ENCODE measurements at regions not wholly inside any gene's neighbourhood (a gene's known extent, or its start where the extent isn't known, plus 50 kb on each side); places are given as distances from the start of the nearest gene placed in this dataset.

GRCh38 chr9:2964470-2964869, 120.6 kb upstream of the PUM3 start:
- DNase-seq = no peak
- no peaks in the 10 kb centered on the region for H3K36me3 ChIP-seq
- no peaks in the 10 kb centered on the region for H3K27me3 ChIP-seq
- H3K4me3 ChIP-seq = no peak overlapping the region
- no peaks in the 10 kb centered on the region for H3K9me3 ChIP-seq

- DNase-seq = no peak
- Histone ChIP-seq H3K9me3 (no peaks in the 10 kb centered on the region), H3K27me3 (no peaks in the 10 kb centered on the region)
Observed at GRCh38 chr9:2963307-2963706, 119.4 kb upstream of the PUM3 start.

GRCh38 chr9:2962471-2963172, 118.7 kb upstream of the PUM3 start:
- Histone ChIP-seq H3K27me3 (no peaks in the 10 kb centered on the region), H3K9me3 (no peaks in the 10 kb centered on the region), H3K36me3 (no peaks in the 10 kb centered on the region), H3K4me3 (no peak overlapping the region)
- DNase-seq = no peak

More at GRCh38 chr9:2963307-2963706, 119.4 kb upstream of the PUM3 start:
- no peak overlapping the region for H3K4me3 ChIP-seq
- no peaks in the 10 kb centered on the region for H3K36me3 ChIP-seq

GRCh38 chr9:2958219-2958618, 114.3 kb upstream of the PUM3 start:
- Histone ChIP-seq H3K27me3 (no peaks in the 10 kb centered on the region; the same call in 1 of the 2 replicates), H3K9me3 (no peaks in the 10 kb centered on the region), H3K4me3 (no peak overlapping the region), H3K36me3 (no peaks in the 10 kb centered on the region)
- no peak for DNase-seq

GRCh38 chr9:2957656-2958200, 113.8 kb upstream of the PUM3 start:
- Histone ChIP-seq H3K36me3 (no peaks in the 10 kb centered on the region), H3K4me3 (no peak overlapping the region), H3K9me3 (no peaks in the 10 kb centered on the region), H3K27me3 (no peaks in the 10 kb centered on the region; the same call in 1 of the 2 replicates)
- DNase-seq = no peak

- DNase-seq = no peak
- Histone ChIP-seq H3K9me3 (no peaks in the 10 kb centered on the region), H3K27me3 (no peaks in the 10 kb centered on the region; the same call in 1 of the 2 replicates), H3K36me3 (no peaks in the 10 kb centered on the region), H3K4me3 (no peak overlapping the region)
Observed at GRCh38 chr9:2955575-2955974, 111.7 kb upstream of the PUM3 start.

GRCh38 chr9:2939368-2939767, 95.5 kb upstream of the PUM3 start:
- H3K4me3 ChIP-seq = no peak overlapping the region
- H3K36me3 ChIP-seq = no peaks in the 10 kb centered on the region
- no peaks in the 10 kb centered on the region for H3K9me3 ChIP-seq
- no peaks in the 10 kb centered on the region for H3K27me3 ChIP-seq
- no peak for DNase-seq

- H3K9me3 ChIP-seq = no peaks in the 10 kb centered on the region
- no peak for DNase-seq
- no peaks in the 10 kb centered on the region for H3K36me3 ChIP-seq
- no peak overlapping the region for H3K4me3 ChIP-seq
- no peaks in the 10 kb centered on the region for H3K27me3 ChIP-seq
Observed at GRCh38 chr9:2936221-2936620, 92.3 kb upstream of the PUM3 start.

- Histone ChIP-seq H3K27me3 (no peaks in the 10 kb centered on the region), H3K4me3 (no peak overlapping the region), H3K36me3 (no peaks in the 10 kb centered on the region), H3K9me3 (no peaks in the 10 kb centered on the region)
- no peak for DNase-seq
Observed at GRCh38 chr9:2934883-2935282, 91.0 kb upstream of the PUM3 start.

GRCh38 chr9:2934241-2934650, 90.4 kb upstream of the PUM3 start:
- H3K27me3 ChIP-seq = no peaks in the 10 kb centered on the region
- H3K36me3 ChIP-seq = no peaks in the 10 kb centered on the region
- H3K9me3 ChIP-seq = no peaks in the 10 kb centered on the region
- DNase-seq = no peak
- H3K4me3 ChIP-seq = no peak overlapping the region

GRCh38 chr9:2933165-2934095, 89.5 kb upstream of the PUM3 start:
- Histone ChIP-seq H3K36me3 (no peaks in the 10 kb centered on the region), H3K27me3 (no peaks in the 10 kb centered on the region), H3K9me3 (no peaks in the 10 kb centered on the region), H3K4me3 (no peak overlapping the region)
- no peak for DNase-seq

- H3K4me3 ChIP-seq = no peak overlapping the region
- H3K27me3 ChIP-seq = no peaks in the 10 kb centered on the region
- H3K9me3 ChIP-seq = no peaks in the 10 kb centered on the region
- no peaks in the 10 kb centered on the region for H3K36me3 ChIP-seq
- DNase-seq = no peak
Observed at GRCh38 chr9:2928411-2928810, 84.5 kb upstream of the PUM3 start.

- no peaks in the 10 kb centered on the region for H3K36me3 ChIP-seq
- no peaks in the 10 kb centered on the region for H3K27me3 ChIP-seq
- DNase-seq = no peak
- no peaks in the 10 kb centered on the region for H3K9me3 ChIP-seq
- no peak overlapping the region for H3K4me3 ChIP-seq
Observed at GRCh38 chr9:2925016-2925415, 81.1 kb upstream of the PUM3 start.

- Histone ChIP-seq H3K27me3 (no peaks in the 10 kb centered on the region), H3K9me3 (no peaks in the 10 kb centered on the region), H3K4me3 (no peak overlapping the region), H3K36me3 (no peaks in the 10 kb centered on the region)
- no peak for DNase-seq
Observed at GRCh38 chr9:2924380-2924768, 80.5 kb upstream of the PUM3 start.

GRCh38 chr9:2923766-2924379, 80.0 kb upstream of the PUM3 start:
- H3K27me3 ChIP-seq = no peaks in the 10 kb centered on the region
- no peak overlapping the region for H3K4me3 ChIP-seq
- H3K36me3 ChIP-seq = no peaks in the 10 kb centered on the region
- no peaks in the 10 kb centered on the region for H3K9me3 ChIP-seq
- DNase-seq = no peak

- DNase-seq = peak; percentile 60
- H3K4me3 ChIP-seq = no peak overlapping the region
- no peaks in the 10 kb centered on the region for H3K27me3 ChIP-seq
- no peaks in the 10 kb centered on the region for H3K9me3 ChIP-seq
- H3K36me3 ChIP-seq = no peaks in the 10 kb centered on the region
Observed at GRCh38 chr9:2919347-2919746, 75.5 kb upstream of the PUM3 start.

- H3K9me3 ChIP-seq = no peaks in the 10 kb centered on the region
Observed at GRCh38 chr9:2916382-2916985, 72.6 kb upstream of the PUM3 start.

More at GRCh38 chr9:2916382-2916985, 72.6 kb upstream of the PUM3 start:
- no peaks in the 10 kb centered on the region for H3K27me3 ChIP-seq
- H3K36me3 ChIP-seq = no peaks in the 10 kb centered on the region
- DNase-seq = no peak
- H3K4me3 ChIP-seq = no peak overlapping the region

Measured in MG63 (cell line).